Body of pancreas (tissue), 4 donors: ENCODE measurements at regions not wholly inside any gene's neighbourhood (a gene's known extent, or its start where the extent isn't known, plus 50 kb on each side); places are given as distances from the start of the nearest gene placed in this dataset.

ENCODE experiments used
- POLR2A ChIP-seq, 3 donors: fragments of 450-650 bp; IDR thresholded peaks; one replicate each; pipeline ENCODE4 v1.6.1; 2016; ENCODE audit warnings: antibody characterized with exemption in 3 of 3, mild to moderate bottlenecking in 2 of 3
- TF ChIP-seq, protein P1 (sequence below), 7 experiments: fragments of 450-650 bp in 4 of 7; fragments of 200-600 bp in 3 of 7; sonication (generic) in 3 of 7; IDR thresholded peaks; one replicate each; pipeline ENCODE4 v1.5.1; 2016 to 2019; ENCODE audit warnings: antibody characterized with exemption in 7 of 7

DNA sequence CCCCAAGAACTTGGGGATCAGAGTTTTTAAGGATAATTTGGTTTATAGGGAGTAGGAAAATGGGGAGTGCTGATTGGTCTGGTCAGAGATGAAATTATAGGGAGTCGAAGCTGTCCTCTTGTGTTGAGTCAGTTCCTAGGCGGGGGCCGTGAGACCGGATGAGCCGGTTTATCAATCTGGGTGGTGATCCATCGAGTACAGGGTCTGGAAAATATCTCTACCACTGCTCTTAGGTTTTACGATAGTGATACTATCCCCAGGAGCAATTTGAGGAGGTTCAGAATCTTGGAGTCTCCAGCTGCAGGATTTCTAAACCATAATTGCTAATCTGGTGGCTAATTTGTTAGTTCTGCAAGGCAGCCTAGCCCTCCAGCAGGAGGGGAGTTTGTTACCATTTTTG lies 403.4 kb downstream of the CDH11 start:
- TF ChIP-seq, protein P1, sequence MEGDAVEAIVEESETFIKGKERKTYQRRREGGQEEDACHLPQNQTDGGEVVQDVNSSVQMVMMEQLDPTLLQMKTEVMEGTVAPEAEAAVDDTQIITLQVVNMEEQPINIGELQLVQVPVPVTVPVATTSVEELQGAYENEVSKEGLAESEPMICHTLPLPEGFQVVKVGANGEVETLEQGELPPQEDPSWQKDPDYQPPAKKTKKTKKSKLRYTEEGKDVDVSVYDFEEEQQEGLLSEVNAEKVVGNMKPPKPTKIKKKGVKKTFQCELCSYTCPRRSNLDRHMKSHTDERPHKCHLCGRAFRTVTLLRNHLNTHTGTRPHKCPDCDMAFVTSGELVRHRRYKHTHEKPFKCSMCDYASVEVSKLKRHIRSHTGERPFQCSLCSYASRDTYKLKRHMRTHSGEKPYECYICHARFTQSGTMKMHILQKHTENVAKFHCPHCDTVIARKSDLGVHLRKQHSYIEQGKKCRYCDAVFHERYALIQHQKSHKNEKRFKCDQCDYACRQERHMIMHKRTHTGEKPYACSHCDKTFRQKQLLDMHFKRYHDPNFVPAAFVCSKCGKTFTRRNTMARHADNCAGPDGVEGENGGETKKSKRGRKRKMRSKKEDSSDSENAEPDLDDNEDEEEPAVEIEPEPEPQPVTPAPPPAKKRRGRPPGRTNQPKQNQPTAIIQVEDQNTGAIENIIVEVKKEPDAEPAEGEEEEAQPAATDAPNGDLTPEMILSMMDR (IDR thresholded peaks at IDR 0.05), result no peak
- TF ChIP-seq POLR2A (IDR thresholded peaks at IDR 0.05), result no peak
